NB4 (cell line): ENCODE measurements at regions not wholly inside any gene's neighbourhood (a gene's known extent, or its start where the extent isn't known, plus 50 kb on each side); places are given as distances from the start of the nearest gene placed in this dataset.

Experiments
- POLR2A ChIP-seq: IDR thresholded peaks from 2 replicates; pipeline ENCODE4 v1.6.1; 2011; ENCODE audit warnings: mild to moderate bottlenecking; ENCODE audit not compliant: insufficient read length; ENCODE audit errors: extremely low read depth
- TF ChIP-seq, protein P1 (sequence below): IDR thresholded peaks from one replicate; pipeline ENCODE4 v1.5.1; 2012; ENCODE audit warnings: low read depth, low read length

DNA sequence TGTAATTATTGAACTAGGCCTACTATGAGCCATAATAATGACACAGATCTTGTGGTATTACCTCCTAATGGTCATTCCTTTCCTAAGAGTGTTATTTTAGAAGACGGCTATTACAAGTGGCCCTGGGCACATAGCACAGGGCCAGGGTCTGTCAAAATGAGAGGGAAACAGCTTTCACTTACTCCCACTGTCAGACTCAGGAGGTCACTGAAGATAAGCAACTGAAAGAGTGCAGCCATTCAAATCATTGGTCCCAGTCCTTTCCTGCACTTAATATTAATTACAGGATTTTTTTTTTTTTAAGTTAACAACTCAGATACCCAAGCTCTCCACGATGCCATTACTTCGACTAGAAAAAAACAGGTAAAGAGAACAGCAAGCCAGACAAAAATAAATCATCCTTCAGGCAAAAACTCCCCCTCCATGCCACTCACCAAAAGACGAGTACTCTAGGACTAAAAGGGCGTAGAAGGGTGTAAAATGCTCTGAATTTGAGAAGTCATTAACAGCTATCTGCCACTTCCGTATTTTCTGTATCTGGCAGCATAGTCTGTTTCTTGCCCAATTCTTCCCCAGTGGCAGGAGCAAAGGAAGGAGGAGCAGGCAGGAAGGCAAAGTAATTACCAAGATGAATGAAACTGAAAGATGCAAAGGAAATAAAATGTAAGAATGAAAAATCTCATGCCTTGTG, 87.4 kb downstream of the ZNF608 start:
- TF ChIP-seq, protein P1, sequence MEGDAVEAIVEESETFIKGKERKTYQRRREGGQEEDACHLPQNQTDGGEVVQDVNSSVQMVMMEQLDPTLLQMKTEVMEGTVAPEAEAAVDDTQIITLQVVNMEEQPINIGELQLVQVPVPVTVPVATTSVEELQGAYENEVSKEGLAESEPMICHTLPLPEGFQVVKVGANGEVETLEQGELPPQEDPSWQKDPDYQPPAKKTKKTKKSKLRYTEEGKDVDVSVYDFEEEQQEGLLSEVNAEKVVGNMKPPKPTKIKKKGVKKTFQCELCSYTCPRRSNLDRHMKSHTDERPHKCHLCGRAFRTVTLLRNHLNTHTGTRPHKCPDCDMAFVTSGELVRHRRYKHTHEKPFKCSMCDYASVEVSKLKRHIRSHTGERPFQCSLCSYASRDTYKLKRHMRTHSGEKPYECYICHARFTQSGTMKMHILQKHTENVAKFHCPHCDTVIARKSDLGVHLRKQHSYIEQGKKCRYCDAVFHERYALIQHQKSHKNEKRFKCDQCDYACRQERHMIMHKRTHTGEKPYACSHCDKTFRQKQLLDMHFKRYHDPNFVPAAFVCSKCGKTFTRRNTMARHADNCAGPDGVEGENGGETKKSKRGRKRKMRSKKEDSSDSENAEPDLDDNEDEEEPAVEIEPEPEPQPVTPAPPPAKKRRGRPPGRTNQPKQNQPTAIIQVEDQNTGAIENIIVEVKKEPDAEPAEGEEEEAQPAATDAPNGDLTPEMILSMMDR, result no peak
- no peak for TF ChIP-seq POLR2A
